Activated CD4-positive, alpha-beta T cell treated with anti-CD3 and anti-CD28 coated beads, Interleukin-10, Interleukin-2, amounts not matched to agents 100 ng/mL and 50 ng/mL, durations not matched to agents 16 hours and 8 hours (primary cell): ENCODE measurements at regions not wholly inside any gene's neighbourhood (a gene's known extent, or its start where the extent isn't known, plus 50 kb on each side); places are given as distances from the start of the nearest gene placed in this dataset.
A peak's percentile ranks its signal among the peaks of the same experiment; 100 is the strongest.

ENCODE experiments used
- DNase-seq: peaks from one replicate; pipeline ENCODE4 v3.0.0-alpha.2; 2020

GRCh38 chr1:185574139-185574875 is 159.9 kb upstream of the HMCN1 start:
- DNase-seq, result no peak

DNA sequence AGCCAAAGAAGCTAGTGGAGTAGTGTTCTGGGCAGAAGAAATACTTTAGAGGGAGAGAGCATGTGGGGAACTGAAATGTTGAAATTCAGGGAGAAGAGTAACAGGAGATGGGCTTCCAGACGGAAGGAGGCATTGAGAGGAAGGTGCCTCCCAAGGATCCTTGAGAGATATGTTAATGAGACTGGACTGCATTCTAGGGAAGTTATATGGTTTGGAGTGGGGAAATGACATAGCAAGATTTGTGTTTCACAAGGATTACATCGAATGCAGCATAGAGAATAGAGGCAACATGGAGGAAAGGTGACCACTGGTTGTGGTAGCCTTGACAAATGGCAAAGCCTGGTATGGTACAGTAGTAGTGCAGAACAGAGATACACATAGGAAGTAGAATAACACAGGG is 160.5 kb upstream of the HMCN1 start:
- no peak for DNase-seq

DNA sequence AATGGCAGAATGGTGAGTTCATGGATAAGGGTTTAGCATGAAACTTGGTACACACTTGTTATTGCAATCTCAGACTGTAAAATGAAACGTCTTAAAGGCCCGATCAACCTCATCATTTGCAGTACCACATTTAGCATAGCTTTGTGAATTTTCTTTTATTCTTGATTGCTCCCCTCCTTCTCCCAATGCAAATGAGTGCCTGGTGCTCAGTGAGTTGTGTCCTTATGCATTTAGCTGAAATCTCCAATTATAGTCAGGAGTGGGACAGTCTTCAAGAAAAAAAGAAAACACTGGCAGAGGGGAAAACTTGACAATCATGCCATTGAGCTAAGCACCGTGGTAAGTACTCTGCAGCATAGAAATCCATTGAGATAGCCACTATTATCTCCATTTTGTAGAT is 161.0 kb upstream of the HMCN1 start:
- no peak for DNase-seq

GRCh38 chr1:185570962-185571361 is 163.2 kb upstream of the HMCN1 start:
- DNase-seq, result no peak

DNA sequence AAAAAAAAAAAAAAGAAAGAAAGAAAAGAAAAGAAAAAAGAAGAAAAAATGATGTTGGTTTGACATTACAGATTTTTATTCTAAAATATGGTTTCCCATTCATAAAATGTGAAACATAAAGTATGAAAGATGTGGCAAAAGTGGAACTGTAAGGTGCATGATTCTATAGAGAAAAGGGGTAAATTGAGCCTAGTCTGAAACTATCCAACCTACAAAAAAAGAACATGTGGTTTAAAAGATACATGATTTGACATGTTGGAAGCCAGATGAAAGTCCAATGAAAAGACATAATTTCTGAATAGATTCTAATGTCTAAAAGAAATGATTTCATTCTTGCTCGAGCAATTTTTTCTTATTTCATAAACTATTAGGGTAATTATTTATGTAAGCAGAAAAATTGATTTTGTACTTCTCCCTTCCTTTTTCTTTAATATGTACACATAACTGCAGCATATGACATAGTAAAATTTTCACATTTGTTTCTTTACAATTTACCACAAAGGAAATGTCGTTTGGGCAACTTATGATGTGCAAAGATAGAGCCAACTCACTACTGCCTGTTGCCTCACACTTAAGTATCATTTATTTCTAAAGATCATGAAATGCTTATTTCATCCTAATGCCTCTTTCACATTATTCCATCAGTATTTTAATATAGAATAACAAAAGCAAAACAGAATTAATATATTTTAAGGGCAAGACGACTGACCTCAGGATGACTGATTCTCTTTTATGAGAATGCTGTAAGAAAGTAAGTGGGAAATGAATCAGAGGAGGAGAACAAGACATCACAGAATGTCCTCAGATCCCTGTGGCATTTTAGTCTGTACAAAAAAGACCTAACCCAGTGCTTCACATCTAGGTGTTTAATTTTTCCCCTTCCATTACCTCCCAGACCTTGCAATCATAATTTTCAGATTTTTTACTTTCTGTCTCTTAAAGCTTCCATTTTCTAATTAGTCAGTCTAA is 165.8 kb upstream of the HMCN1 start:
- peak; percentile 42 for DNase-seq

GRCh38 chr1:185567440-185567839 is 166.8 kb upstream of the HMCN1 start:
- no peak for DNase-seq

GRCh38 chr1:185566995-185567394 is 167.2 kb upstream of the HMCN1 start:
- peak; percentile 77 for DNase-seq

- no peak for DNase-seq
Observed at GRCh38 chr1:185565302-185565701, 168.9 kb upstream of the HMCN1 start.

DNA sequence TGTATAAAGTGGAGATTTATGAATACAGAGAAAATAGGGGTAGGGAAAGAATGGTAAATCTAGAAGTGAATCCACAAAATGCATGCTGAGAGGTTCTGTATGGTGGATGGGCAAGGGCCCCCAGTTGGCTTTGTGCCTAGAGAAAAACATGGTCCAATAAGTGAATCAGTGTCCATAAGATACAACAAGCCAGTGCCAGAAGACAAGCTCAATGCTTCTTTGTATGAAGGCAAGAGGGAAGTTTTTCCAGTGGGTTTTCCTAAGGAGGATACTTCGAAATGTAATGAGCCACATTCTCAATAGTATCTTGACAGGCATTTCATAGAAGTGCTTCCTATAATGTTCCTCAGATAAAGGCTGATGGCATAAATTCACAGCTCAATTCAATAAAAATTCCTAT is 169.4 kb upstream of the HMCN1 start:
- no peak for DNase-seq

- no peak for DNase-seq
Observed at GRCh38 chr1:185562461-185563359, 171.5 kb upstream of the HMCN1 start.

GRCh38 chr1:185561629-185562028 is 172.6 kb upstream of the HMCN1 start:
- DNase-seq, result peak; percentile 49

DNA sequence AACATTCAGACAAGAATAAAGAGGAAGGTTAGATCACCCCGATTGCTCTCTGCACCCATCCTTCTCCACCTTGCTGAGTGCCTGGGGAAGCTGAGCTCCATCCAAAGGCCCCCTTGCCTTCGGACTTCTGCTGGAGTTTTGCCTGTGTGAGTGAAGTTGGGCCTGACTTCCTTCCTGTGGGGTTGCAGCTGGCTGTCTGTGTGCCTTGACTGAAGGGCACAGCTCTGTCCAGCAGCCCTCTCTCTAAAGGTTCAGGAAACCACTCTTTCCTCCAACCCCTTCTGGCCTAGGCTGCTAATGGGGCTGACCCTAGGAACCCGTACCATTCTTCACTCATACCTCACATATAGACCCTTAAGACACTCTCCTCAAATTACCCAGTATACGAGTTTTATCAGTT is 173.4 kb upstream of the HMCN1 start:
- peak; percentile 8 for DNase-seq

DNA sequence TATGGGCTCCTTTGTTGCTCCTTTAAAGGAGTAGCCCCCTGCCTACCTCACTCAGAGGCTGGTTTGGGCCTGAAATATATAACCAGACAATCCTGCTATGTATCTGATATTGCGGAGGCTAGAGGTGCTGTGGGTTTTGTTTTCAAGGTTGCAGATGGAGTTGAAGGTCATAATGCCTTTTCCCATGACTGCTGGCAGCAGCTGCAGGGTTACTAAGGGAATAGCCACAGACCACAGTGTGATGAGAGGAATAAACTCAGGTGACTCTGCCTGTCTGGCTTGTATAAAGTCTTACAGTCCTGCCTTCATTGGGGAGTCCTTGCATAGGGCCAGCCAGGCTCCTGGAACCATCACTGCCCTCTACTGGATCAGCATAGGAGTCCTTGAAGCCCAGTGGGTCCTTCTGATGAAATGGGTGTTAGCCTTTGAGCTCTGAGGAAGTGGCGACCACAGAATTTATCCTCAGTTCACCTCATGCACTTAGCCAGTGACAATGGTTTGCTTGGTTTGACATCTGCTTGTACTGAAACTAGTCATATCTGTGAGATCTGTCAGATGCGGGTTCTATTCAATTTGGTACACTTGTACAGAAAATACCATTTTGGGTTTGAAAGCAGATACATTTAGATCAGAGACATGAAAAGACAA is 174.4 kb upstream of the HMCN1 start:
- DNase-seq, result peak; percentile 91

DNA sequence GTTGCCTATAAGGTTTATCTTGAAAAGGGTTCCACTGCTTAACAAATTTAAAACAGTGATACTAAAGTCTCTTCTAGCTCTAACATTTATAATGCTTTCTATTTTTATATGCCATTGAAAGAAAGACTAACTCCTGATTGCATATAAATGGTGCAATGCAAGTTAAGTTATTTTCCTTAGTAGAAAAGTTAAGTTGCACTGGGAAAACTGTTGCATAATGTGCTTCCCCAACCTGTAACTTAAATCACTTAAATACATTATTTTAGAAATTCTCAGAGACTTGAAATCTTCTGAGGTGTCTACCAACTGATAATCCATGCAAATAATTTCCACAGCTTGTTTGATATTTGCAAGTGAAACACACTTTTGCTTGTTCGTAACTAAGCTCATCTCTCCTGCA is 175.0 kb upstream of the HMCN1 start:
- DNase-seq, result no peak

GRCh38 chr1:185556561-185556960 is 177.6 kb upstream of the HMCN1 start:
- no peak for DNase-seq

DNA sequence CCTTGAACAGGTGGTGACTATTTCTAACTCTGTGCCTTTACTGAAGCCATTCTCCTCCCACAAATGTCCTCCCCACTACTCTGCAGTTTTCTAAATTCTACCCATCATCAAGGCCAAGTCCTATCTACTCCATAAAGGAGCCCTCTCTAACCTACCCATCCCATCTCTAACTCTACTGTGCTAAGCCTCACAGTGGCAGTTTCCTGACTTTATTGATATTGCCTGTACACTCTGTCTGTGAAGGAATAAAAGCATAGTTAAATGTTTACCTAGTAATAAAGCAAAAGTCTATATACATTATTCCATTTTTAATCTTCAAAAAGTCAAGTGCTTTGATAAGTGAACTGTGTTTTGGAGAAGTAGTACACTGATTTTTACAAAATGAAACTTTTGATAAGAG is 178.4 kb upstream of the HMCN1 start:
- no peak for DNase-seq

GRCh38 chr1:185551008-185551407 is 183.2 kb upstream of the HMCN1 start:
- DNase-seq, result no peak

DNA sequence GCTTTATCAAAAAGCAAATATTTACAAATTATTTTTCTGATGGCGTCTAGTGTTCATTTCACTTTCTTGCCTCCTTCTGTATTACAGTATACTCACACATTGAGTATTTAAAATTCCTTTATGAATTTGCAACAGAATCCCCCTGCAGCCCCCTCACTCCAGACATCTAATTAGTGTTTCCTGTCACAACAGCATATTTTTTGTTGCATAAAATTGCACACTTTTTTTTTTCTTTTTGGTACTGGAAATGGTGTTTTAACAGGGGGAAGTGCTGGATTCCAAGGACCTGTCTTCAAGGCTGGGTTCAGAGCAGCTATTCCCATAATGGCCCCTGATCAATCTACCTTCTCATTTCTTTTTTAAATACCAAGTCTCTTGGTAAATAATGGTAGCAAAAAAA is 184.3 kb upstream of the HMCN1 start:
- DNase-seq, result no peak

DNA sequence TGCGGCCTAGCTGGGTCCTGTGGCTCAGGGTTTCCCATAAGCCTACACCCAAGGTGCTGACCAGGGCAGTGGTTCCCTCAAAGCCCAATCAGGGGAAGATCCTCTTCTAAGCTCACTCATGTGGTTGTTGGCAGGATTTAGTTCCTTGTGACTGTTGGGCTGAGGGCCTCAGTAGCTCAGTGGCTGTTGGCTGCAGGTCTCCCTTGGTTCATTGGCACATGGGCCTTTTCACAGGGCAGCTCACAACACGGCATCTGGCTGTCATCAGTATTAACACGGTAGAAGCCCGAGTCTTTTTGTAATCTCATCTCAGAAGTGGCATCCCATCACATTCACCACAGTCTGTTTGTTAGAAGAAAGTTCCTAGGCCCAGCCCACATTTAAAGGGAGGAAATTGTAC is 188.2 kb upstream of the HMCN1 start:
- no peak for DNase-seq

DNA sequence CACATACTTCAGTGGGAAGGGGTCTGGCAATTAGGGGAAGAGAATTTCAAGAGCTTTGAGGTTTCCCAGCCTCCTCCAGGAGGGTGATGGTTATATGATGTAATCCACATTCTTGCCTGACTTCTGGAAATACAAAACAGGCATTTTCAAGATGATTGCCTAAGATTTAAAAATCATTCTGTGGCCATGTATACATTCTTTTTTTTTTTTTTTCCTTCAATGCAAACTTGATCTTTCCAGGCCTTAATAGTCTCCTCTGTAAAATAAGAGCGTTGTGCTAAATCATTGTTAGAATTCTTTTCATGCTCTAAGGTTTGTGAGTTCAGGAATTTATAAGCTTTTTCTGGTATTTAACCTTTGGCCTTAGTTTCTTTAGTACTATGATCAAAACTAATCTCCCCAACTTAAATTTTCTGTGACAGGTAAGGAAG is 192.3 kb upstream of the HMCN1 start:
- DNase-seq, result no peak

DNA sequence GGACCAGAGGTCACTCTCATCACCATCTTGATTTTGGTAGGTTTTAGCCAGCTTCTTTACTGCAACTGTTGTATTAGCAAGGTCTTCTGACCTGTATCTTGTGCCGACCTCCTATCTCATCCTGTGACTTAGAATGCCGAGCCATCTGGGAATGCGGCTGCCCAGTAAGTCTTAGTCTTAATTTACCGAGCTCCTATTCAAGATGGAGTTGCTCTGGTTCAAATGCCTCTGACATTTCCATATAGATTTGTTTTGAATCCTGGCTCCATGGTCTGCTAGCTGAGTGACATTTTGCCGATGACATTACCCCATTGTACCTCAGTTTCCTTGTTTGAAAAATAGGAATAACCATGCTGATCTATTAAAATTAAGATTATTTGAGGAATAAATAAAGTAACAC is 193.9 kb upstream of the HMCN1 start:
- no peak for DNase-seq

DNA sequence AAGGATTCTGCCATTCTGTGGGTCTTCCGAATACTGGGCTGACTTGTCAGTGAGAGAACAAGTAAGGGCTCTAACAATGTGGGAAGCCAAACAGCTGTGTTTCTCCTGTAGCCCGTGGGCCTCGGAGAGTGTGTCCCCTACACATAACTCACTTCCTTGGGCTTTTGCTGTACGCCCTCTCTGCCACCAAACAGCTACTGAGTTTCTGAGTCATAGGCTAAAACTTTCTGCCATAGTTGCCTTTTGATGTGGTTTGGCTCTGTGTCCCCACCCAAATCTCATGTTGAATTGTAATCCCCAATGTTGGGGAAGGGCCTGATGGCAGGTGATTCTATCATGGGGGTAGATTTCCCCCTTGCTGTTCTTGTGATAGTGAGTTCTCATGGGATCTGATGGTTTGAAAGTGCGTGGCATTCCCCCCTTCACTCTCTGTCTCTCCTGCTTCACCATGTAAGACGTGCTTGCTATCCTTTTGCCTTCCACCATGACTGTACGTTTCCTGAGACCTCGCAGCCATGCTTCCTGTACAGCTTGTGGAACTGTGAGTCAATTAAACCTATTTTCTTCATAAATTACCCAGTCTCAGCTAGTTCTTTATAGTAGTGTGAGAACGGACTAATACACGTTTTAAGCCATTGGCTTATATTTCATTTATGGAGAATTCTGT is 194.8 kb upstream of the HMCN1 start:
- DNase-seq, result peak; percentile 17
